GM12878 (cell line): ENCODE measurements at regions not wholly inside any gene's neighbourhood (a gene's known extent, or its start where the extent isn't known, plus 50 kb on each side); places are given as distances from the start of the nearest gene placed in this dataset.
"Not testable (repeated sequence)": the region's sequence is repeated elsewhere in the genome, so short reads cannot be mapped to it uniquely, and the experiment has no call there.

Experiments used
- ATF3 ChIP-seq: IDR thresholded peaks from 2 replicates; pipeline ENCODE4 v1.6.1; 2011; ENCODE audit warnings: low read depth, mild to moderate bottlenecking, low read length, moderate library complexity, borderline replicate concordance; ENCODE audit errors: extremely low read depth
- CBX3 ChIP-seq: fragments of 200-600 bp; sonication (generic); IDR thresholded peaks from 2 replicates; pipeline ENCODE4 v1.6.1; 2016; ENCODE audit warnings: low read depth, borderline replicate concordance
- DPF2 ChIP-seq: fragments of 450-650 bp; IDR thresholded peaks from 2 replicates; pipeline ENCODE4 v1.6.1; 2017; ENCODE audit warnings: mild to moderate bottlenecking
- GABPA ChIP-seq: IDR thresholded peaks from 2 replicates; pipeline ENCODE4 v1.6.1; 2014; ENCODE audit warnings: antibody characterized with exemption, low read depth, mild to moderate bottlenecking, inconsistent platforms
- POLR2A ChIP-seq: IDR thresholded peaks from 2 replicates; pipeline ENCODE4 v1.6.1; 2011; ENCODE audit warnings: low read depth, mild to moderate bottlenecking, low read length
- SIN3A ChIP-seq: IDR thresholded peaks from 2 replicates; pipeline ENCODE4 v1.6.1; 2012; ENCODE audit warnings: low read depth, low read length, improper control_type of control experiment
- SMAD1 ChIP-seq: fragments of 450-650 bp; IDR thresholded peaks from 2 replicates; pipeline ENCODE4 v1.6.1; 2018; ENCODE audit warnings: mild to moderate bottlenecking, low read depth; ENCODE audit not compliant: partially characterized antibody
- TCF12 ChIP-seq: IDR thresholded peaks from 2 replicates; pipeline ENCODE4 v1.6.1; 2011; ENCODE audit warnings: low read depth, mild to moderate bottlenecking, low read length
- TF ChIP-seq, protein P1 (sequence below), 3 experiments: IDR thresholded peaks in 2 of 3; conservative IDR thresholded peaks in 1 of 3; 2 replicates each; pipeline ENCODE4 v1.5.1; 2011; ENCODE audit warnings: low read depth in 3 of 3, low read length in 3 of 3, mild to moderate bottlenecking in 3 of 3, control low read depth in 2 of 3, moderate library complexity in 2 of 3, inconsistent platforms in 1 of 3, mixed read lengths in 1 of 3; ENCODE audit not compliant: control insufficient read depth in 2 of 3, insufficient read depth in 1 of 3; ENCODE audit errors: extremely low read depth in 1 of 3
- TF ChIP-seq, protein P2 (sequence below): fragments of 450-650 bp; formaldehyde crosslinking; IDR thresholded peaks from 2 replicates; pipeline ENCODE4 v1.4.0; 2022; ENCODE audit warnings: mild to moderate bottlenecking, moderate library complexity
- TF ChIP-seq, protein P3 (sequence below): fragments of 450-650 bp; IDR thresholded peaks from 2 replicates; pipeline ENCODE4 v1.6.1; 2014; ENCODE audit warnings: mild to moderate bottlenecking
- TF ChIP-seq, protein P4 (sequence below): IDR thresholded peaks from 2 replicates; pipeline ENCODE4 v1.6.1; 2011; ENCODE audit warnings: borderline replicate concordance, low read depth, mild to moderate bottlenecking, moderate library complexity, mixed read lengths, low read length; ENCODE audit not compliant: insufficient read depth; ENCODE audit errors: extremely low read length

- TF ChIP-seq POLR2A, SMAD1, DPF2, CBX3, TCF12, ATF3, SIN3A, GABPA: not testable (repeated sequence)
- TF ChIP-seq, protein P1, sequence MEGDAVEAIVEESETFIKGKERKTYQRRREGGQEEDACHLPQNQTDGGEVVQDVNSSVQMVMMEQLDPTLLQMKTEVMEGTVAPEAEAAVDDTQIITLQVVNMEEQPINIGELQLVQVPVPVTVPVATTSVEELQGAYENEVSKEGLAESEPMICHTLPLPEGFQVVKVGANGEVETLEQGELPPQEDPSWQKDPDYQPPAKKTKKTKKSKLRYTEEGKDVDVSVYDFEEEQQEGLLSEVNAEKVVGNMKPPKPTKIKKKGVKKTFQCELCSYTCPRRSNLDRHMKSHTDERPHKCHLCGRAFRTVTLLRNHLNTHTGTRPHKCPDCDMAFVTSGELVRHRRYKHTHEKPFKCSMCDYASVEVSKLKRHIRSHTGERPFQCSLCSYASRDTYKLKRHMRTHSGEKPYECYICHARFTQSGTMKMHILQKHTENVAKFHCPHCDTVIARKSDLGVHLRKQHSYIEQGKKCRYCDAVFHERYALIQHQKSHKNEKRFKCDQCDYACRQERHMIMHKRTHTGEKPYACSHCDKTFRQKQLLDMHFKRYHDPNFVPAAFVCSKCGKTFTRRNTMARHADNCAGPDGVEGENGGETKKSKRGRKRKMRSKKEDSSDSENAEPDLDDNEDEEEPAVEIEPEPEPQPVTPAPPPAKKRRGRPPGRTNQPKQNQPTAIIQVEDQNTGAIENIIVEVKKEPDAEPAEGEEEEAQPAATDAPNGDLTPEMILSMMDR (IDR thresholded peaks at IDR 0.05 in 2 of 3, conservative IDR thresholded peaks at IDR 0.05 in 1 of 3; ENCODE audit: control insufficient read depth in 2 of 3, extremely low read depth in 1 of 3, insufficient read depth in 1 of 3, low read depth in 3 of 3, low read length in 3 of 3): not testable (repeated sequence)
- TF ChIP-seq, protein P2, sequence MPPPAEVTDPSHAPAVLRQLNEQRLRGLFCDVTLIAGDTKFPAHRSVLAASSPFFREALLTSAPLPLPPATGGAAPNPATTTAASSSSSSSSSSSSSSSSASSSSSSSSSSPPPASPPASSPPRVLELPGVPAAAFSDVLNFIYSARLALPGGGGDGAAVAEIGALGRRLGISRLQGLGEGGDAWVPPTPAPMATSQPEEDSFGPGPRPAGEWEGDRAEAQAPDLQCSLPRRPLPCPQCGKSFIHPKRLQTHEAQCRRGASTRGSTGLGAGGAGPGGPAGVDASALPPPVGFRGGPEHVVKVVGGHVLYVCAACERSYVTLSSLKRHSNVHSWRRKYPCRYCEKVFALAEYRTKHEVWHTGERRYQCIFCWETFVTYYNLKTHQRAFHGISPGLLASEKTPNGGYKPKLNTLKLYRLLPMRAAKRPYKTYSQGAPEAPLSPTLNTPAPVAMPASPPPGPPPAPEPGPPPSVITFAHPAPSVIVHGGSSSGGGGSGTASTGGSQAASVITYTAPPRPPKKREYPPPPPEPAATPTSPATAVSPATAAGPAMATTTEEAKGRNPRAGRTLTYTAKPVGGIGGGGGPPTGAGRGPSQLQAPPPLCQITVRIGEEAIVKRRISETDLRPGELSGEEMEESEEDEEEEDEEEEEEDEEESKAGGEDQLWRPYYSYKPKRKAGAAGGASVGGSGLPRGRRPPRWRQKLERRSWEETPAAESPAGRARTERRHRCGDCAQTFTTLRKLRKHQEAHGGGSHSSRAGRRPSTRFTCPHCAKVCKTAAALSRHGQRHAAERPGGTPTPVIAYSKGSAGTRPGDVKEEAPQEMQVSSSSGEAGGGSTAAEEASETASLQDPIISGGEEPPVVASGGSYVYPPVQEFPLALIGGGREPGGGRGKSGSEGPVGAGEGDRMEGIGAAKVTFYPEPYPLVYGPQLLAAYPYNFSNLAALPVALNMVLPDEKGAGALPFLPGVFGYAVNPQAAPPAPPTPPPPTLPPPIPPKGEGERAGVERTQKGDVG (CRISPR knock-in tag): not testable (repeated sequence)
- TF ChIP-seq, protein P3, sequence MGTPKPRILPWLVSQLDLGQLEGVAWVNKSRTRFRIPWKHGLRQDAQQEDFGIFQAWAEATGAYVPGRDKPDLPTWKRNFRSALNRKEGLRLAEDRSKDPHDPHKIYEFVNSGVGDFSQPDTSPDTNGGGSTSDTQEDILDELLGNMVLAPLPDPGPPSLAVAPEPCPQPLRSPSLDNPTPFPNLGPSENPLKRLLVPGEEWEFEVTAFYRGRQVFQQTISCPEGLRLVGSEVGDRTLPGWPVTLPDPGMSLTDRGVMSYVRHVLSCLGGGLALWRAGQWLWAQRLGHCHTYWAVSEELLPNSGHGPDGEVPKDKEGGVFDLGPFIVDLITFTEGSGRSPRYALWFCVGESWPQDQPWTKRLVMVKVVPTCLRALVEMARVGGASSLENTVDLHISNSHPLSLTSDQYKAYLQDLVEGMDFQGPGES: not testable (repeated sequence)
- TF ChIP-seq, protein P4, sequence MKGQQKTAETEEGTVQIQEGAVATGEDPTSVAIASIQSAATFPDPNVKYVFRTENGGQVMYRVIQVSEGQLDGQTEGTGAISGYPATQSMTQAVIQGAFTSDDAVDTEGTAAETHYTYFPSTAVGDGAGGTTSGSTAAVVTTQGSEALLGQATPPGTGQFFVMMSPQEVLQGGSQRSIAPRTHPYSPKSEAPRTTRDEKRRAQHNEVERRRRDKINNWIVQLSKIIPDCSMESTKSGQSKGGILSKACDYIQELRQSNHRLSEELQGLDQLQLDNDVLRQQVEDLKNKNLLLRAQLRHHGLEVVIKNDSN: not testable (repeated sequence)
Measured at GRCh38 chrX:67361267-67361666, 182.6 kb upstream of the AR start.
